Neural cell (in vitro differentiated cells): ENCODE measurements at regions not wholly inside any gene's neighbourhood (a gene's known extent, or its start where the extent isn't known, plus 50 kb on each side); places are given as distances from the start of the nearest gene placed in this dataset.

Experiments
- CTCF ChIP-seq: fragments of 450-650 bp; IDR thresholded peaks from 2 replicates; pipeline ENCODE4 v1.5.1; 2014; ENCODE audit warnings: antibody characterized with exemption, mild to moderate bottlenecking, moderate library complexity; ENCODE audit not compliant: poor library complexity, severe bottlenecking
- EP300 ChIP-seq: fragments of 450-650 bp; conservative IDR thresholded peaks from 2 replicates; pipeline ENCODE4 v1.6.1; 2014; ENCODE audit warnings: antibody characterized with exemption, mild to moderate bottlenecking, moderate library complexity; ENCODE audit not compliant: poor library complexity, severe bottlenecking
- EZH2 ChIP-seq: fragments of 200-600, 300-800 bp; shearing (Covaris generic), sonication (generic); IDR thresholded peaks from 2 replicates; pipeline ENCODE4 v1.6.1; 2014; ENCODE audit warnings: antibody characterized with exemption, low read length, borderline replicate concordance, mild to moderate bottlenecking; ENCODE audit not compliant: insufficient read depth, poor library complexity, severe bottlenecking
- MXI1 ChIP-seq: fragments of 450-650 bp; conservative IDR thresholded peaks from 2 replicates; pipeline ENCODE4 v1.6.1; 2014; ENCODE audit warnings: antibody characterized with exemption, mild to moderate bottlenecking; ENCODE audit not compliant: poor library complexity, severe bottlenecking
- POLR2AphosphoS5 ChIP-seq: IDR thresholded peaks from 2 replicates; pipeline ENCODE4 v1.6.1; 2012
- RAD21 ChIP-seq: fragments of 450-650 bp; conservative IDR thresholded peaks from 2 replicates; pipeline ENCODE4 v1.6.1; 2014; ENCODE audit warnings: antibody characterized with exemption, mild to moderate bottlenecking, moderate library complexity
- SMC3 ChIP-seq: fragments of 450-650 bp; conservative IDR thresholded peaks from 2 replicates; pipeline ENCODE4 v1.6.1; 2014; ENCODE audit warnings: antibody characterized with exemption, mild to moderate bottlenecking, moderate library complexity; ENCODE audit not compliant: poor library complexity
- TAF1 ChIP-seq: IDR thresholded peaks from 2 replicates; pipeline ENCODE4 v1.6.1; 2012; ENCODE audit warnings: low read depth
- TF ChIP-seq, protein P1 (sequence below): IDR thresholded peaks from 2 replicates; pipeline ENCODE4 v1.6.1; 2012; ENCODE audit warnings: borderline replicate concordance

DNA sequence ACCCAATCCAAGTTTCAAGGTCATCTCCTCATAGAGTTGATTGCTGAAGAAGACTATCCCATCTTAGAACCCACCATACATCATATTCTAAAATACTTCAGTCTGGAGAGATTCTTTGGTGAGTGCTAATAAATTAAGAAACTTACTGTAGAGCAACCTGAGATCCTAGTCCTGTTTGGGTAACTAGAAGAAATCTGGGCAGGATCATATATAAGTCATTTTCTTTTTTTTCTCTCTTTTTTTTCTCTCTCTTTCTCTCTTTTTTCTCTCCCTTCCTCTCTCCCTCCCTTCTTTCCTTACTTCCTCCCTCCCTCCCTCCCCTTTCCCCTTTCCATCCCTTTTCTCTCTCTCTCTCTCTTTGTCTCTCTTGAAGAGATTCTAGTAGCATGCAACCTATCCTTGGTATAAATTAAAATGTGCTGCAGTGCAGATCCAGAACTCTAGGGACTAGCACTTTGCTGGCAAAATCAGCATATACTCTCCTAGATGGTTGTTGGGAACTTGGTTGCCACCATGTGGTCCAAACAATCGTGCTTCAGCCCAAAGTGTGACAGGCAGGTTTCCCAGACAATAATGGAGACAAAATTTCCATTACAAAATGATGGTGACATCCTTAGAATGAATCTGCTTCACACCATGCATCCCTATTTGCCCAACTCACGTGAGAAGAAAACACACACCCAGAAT lies 399.4 kb upstream of the CELF4 start:
- TF ChIP-seq CTCF: no peak
- no peak for TF ChIP-seq POLR2AphosphoS5
- no peak for TF ChIP-seq EZH2
- TF ChIP-seq TAF1: no peak
- no peak for TF ChIP-seq EP300
- TF ChIP-seq, protein P1, sequence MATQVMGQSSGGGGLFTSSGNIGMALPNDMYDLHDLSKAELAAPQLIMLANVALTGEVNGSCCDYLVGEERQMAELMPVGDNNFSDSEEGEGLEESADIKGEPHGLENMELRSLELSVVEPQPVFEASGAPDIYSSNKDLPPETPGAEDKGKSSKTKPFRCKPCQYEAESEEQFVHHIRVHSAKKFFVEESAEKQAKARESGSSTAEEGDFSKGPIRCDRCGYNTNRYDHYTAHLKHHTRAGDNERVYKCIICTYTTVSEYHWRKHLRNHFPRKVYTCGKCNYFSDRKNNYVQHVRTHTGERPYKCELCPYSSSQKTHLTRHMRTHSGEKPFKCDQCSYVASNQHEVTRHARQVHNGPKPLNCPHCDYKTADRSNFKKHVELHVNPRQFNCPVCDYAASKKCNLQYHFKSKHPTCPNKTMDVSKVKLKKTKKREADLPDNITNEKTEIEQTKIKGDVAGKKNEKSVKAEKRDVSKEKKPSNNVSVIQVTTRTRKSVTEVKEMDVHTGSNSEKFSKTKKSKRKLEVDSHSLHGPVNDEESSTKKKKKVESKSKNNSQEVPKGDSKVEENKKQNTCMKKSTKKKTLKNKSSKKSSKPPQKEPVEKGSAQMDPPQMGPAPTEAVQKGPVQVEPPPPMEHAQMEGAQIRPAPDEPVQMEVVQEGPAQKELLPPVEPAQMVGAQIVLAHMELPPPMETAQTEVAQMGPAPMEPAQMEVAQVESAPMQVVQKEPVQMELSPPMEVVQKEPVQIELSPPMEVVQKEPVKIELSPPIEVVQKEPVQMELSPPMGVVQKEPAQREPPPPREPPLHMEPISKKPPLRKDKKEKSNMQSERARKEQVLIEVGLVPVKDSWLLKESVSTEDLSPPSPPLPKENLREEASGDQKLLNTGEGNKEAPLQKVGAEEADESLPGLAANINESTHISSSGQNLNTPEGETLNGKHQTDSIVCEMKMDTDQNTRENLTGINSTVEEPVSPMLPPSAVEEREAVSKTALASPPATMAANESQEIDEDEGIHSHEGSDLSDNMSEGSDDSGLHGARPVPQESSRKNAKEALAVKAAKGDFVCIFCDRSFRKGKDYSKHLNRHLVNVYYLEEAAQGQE: no peak
- no peak for TF ChIP-seq RAD21
- no peak for TF ChIP-seq MXI1
- TF ChIP-seq SMC3: no peak
